ENCODE measurements at regions not wholly inside any gene's neighbourhood (a gene's known extent, or its start where the extent isn't known, plus 50 kb on each side); places are given as distances from the start of the nearest gene placed in this dataset.

- DNase-seq, result no peak
Measured at GRCh38 chr2:172153156-172153555, 50.5 kb upstream of the DLX2 start.

GRCh38 chr2:172153757-172154156 is 51.1 kb upstream of the DLX2 start:
- DNase-seq, result no peak

GRCh38 chr2:172155752-172156151 is 53.1 kb upstream of the DLX2 start:
- DNase-seq, result no peak

GRCh38 chr2:172160839-172161238 is 58.1 kb upstream of the DLX2 start:
- DNase-seq, result no peak

GRCh38 chr2:172162225-172162733 is 59.6 kb upstream of the DLX2 start:
- DNase-seq, result no peak

- DNase-seq, result no peak
Measured at GRCh38 chr2:172162739-172163336, 60.1 kb upstream of the DLX2 start.

GRCh38 chr2:172168917-172169346 is 66.2 kb upstream of the DLX2 start:
- no peak for DNase-seq

- DNase-seq, result no peak
Measured at GRCh38 chr2:172169611-172170010, 66.9 kb upstream of the DLX2 start.

- peak; percentile 39 for DNase-seq
Measured at GRCh38 chr2:172172513-172173173, 69.9 kb upstream of the DLX2 start.

- DNase-seq, result no peak
Measured at GRCh38 chr2:172173174-172173706, 70.5 kb upstream of the DLX2 start.

GRCh38 chr2:172177581-172177980 is 74.9 kb upstream of the DLX2 start:
- no peak for DNase-seq

GRCh38 chr2:172177996-172178395 is 75.3 kb upstream of the DLX2 start:
- no peak for DNase-seq

- DNase-seq, result no peak
Measured at GRCh38 chr2:172179045-172179701, 76.5 kb upstream of the DLX2 start.

- DNase-seq, result no peak
Measured at GRCh38 chr2:172181840-172182239, 79.1 kb upstream of the DLX2 start.

- DNase-seq, result no peak
Measured at GRCh38 chr2:172182624-172183023, 79.9 kb upstream of the DLX2 start.

GRCh38 chr2:172193331-172194089 is 90.8 kb upstream of the DLX2 start:
- no peak for DNase-seq

GRCh38 chr2:172195836-172196376 is 93.2 kb upstream of the DLX2 start:
- no peak for DNase-seq

GRCh38 chr2:172196768-172197431 is 94.2 kb upstream of the DLX2 start:
- DNase-seq, result no peak

GRCh38 chr2:172198361-172198760 is 95.7 kb upstream of the DLX2 start:
- DNase-seq, result no peak

GRCh38 chr2:172198908-172199307 is 96.2 kb upstream of the DLX2 start:
- DNase-seq, result no peak

GRCh38 chr2:172200495-172201085 is 97.9 kb upstream of the DLX2 start:
- DNase-seq, result no peak

GRCh38 chr2:172204309-172204708 is 101.6 kb upstream of the DLX2 start:
- DNase-seq, result no peak

Data from NCI-H1436 (cell line).